ENCODE measurements at regions not wholly inside any gene's neighbourhood (a gene's known extent, or its start where the extent isn't known, plus 50 kb on each side); places are given as distances from the start of the nearest gene placed in this dataset.
A peak's percentile ranks its signal among the peaks of the same experiment; 100 is the strongest.

DNA sequence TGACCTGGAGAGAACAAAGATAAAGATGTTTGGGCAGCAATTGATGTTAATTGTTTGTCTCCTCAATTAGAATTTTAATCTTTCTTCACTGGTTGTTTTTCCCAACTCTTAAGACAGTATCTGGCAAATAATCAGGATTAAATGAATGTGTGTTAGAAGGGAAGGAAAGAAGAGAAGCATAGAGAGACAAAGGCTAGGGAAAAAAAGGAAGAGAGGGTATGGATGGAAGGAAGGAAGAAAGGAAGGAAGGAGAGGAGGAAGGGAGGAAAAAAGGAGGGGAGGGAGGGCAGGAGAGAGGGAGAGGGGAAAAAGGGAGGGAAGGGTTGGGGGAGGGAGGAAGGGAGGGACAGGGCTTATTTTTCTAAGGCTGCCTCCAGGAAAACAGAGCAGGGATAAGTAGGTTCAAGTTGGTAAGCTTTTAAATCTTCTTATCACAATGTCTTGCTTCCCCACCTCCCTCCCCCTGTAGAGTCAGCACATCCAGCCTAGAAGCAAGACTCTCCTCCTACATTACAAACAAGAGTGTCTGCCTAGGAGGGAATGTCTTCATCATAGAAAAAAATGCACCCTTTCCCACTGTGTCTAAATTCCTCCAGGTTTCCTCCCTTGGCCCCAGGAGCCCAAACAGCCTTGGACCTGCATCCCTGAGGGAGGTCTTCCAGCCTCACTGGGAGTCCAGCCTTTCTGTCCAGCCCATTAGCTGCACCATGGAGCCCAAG lies 447.8 kb upstream of the JARID2 start:
- Mint-ChIP-seq H3K4me3 (no peak overlapping the region), H3K9me3 (ENCODE audit: low read depth) (no peaks in the 10 kb centered on the region), H3K27ac (no peak overlapping the region)

GRCh38 chr6:14798594-14798982 lies 447.3 kb upstream of the JARID2 start:
- Mint-ChIP-seq H3K4me3 (no peak overlapping the region), H3K36me3 (no peaks in the 10 kb centered on the region), H3K9me3 (ENCODE audit: low read depth) (no peaks in the 10 kb centered on the region), H3K27me3 (peaks cover 3% of the 10 kb centered on the region), H3K4me1 (no peaks in the 10 kb centered on the region), H3K27ac (no peak overlapping the region)
- CTCF ChIA-PET = no interaction called here
- DNase-seq (no peak), ATAC-seq (no peak)

More for the DNA sequence above, 447.8 kb upstream of the JARID2 start:
- Mint-ChIP-seq H3K27me3 (peaks cover 3% of the 10 kb centered on the region), H3K4me1 (no peaks in the 10 kb centered on the region), H3K36me3 (no peaks in the 10 kb centered on the region)
- ATAC-seq (no peak), DNase-seq (no peak)
- CTCF ChIA-PET = no interaction called here

- no peak for DNase-seq
- H3K4me1 Mint-ChIP-seq = no peaks in the 10 kb centered on the region
- ATAC-seq = no peak
- H3K4me3 Mint-ChIP-seq = no peak overlapping the region
- H3K36me3 Mint-ChIP-seq = no peaks in the 10 kb centered on the region
- H3K27me3 Mint-ChIP-seq = peaks cover 3% of the 10 kb centered on the region
- no peaks in the 10 kb centered on the region for H3K9me3 Mint-ChIP-seq (ENCODE audit: low read depth)
- CTCF ChIA-PET = no interaction called here
- no peak overlapping the region for H3K27ac Mint-ChIP-seq
Measured at GRCh38 chr6:14798996-14799588, 446.8 kb upstream of the JARID2 start.

GRCh38 chr6:14799928-14800327 lies 445.9 kb upstream of the JARID2 start:
- DNase-seq = peak; percentile 42
- no peaks in the 10 kb centered on the region for H3K4me1 Mint-ChIP-seq
- no peaks in the 10 kb centered on the region for H3K36me3 Mint-ChIP-seq
- ATAC-seq = peak; percentile 53
- peaks cover 3% of the 10 kb centered on the region for H3K27me3 Mint-ChIP-seq
- no peak overlapping the region for H3K27ac Mint-ChIP-seq
- H3K4me3 Mint-ChIP-seq = no peak overlapping the region
- H3K9me3 Mint-ChIP-seq (ENCODE audit: low read depth) = no peaks in the 10 kb centered on the region
- CTCF ChIA-PET = no interaction called here

- H3K9me3 Mint-ChIP-seq (ENCODE audit: low read depth) = no peaks in the 10 kb centered on the region
- no peaks in the 10 kb centered on the region for H3K36me3 Mint-ChIP-seq
- ATAC-seq (no peak), DNase-seq (no peak)
- peaks cover under 1% of the 10 kb centered on the region for H3K27me3 Mint-ChIP-seq
- CTCF ChIA-PET = no interaction called here
- no peak overlapping the region for H3K4me3 Mint-ChIP-seq
- no peak overlapping the region for H3K27ac Mint-ChIP-seq
- H3K4me1 Mint-ChIP-seq = no peaks in the 10 kb centered on the region
Measured at GRCh38 chr6:14802514-14803160, 443.2 kb upstream of the JARID2 start.

DNA sequence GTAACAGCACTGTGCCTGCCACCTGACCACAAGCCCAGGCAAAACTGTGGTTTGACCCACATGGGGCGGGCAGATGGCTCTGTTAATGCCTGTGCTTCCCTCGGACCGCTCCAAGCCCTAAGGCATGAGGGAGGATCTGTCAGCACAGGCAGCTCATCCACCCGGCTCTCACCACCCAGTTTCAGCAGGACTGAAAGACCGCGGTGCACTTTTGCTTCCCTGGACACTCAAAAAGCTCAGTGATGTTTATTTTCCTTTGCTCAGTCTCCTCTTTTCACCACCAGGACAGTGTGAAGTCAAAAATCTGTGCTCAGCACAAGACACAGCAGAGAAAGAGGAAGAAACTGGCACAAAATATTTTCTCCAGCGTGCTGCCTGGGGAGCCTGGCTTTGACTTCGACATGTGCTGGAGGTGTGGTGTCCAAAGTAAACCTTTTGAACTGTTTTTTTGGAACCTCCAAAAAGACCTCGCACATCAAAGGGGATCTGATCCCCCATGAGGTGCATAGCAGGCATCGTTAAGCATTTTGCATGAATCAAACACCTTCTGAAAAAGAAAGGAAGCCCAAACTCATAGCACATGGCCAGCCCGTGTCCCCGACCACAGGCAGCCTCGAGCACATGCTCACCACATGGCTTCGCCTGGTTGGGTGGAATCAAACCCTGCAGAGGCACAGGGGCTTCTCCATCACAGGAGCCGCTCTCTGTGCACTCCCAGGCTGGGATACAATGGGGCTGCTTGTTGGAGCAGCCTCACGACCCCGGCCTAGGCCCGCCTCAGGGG lies 441.7 kb upstream of the JARID2 start:
- Mint-ChIP-seq H3K27me3 (no peaks in the 10 kb centered on the region), H3K9me3 (ENCODE audit: low read depth) (no peaks in the 10 kb centered on the region), H3K36me3 (no peaks in the 10 kb centered on the region), H3K27ac (no peak overlapping the region), H3K4me1 (no peaks in the 10 kb centered on the region), H3K4me3 (no peak overlapping the region)
- DNase-seq (no peak), ATAC-seq (no peak)
- CTCF ChIA-PET = no interaction called here

DNA sequence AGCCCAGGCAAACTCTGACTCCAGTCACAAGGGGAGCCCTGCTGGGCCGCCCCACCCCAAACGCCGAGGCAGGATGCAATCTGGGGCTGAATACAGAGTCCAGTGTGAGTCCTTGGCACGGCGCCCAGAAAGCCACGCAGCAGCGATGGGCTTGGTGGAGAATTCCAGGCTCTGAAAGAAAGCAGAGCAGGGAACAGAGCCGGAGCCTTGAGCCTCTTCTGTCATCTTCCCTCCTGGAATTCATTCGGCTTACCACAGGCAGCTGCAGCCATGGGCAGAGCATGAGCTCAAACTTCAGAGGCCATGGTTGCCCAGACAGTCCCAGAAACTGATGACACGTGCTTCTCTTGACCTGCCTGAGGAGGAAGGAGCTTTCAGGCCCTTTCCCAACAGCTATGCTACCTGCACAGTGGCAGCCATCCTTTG lies 441.1 kb upstream of the JARID2 start:
- Mint-ChIP-seq H3K4me1 (no peaks in the 10 kb centered on the region), H3K9me3 (ENCODE audit: low read depth) (no peaks in the 10 kb centered on the region), H3K27ac (no peak overlapping the region), H3K27me3 (no peaks in the 10 kb centered on the region), H3K36me3 (no peaks in the 10 kb centered on the region), H3K4me3 (no peak overlapping the region)
- ATAC-seq (no peak), DNase-seq (no peak)
- CTCF ChIA-PET = no interaction called here

DNA sequence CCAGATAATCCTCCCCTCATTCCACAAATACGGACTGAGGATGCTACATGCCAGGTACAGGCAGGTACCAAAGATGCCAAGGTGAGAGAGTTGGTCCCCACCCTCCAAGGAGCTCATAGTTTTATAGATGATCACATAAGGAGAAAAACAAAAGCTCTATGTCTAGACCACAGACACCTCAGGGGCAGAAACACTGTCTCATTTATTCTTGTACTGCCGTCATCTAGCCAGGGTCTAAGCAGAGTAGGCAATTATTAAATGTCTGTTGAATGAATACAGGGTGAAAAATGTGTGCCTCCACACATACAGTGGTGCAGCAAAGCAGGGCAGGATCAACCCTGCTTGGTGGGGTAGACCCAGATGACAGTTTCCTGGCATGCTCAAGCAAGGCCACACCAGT lies 439.8 kb upstream of the JARID2 start:
- CTCF ChIA-PET = no interaction called here
- no peaks in the 10 kb centered on the region for H3K36me3 Mint-ChIP-seq

GRCh38 chr6:14807130-14807529 lies 438.7 kb upstream of the JARID2 start:
- no peaks in the 10 kb centered on the region for H3K36me3 Mint-ChIP-seq
- ATAC-seq = no peak
- no peak overlapping the region for H3K4me3 Mint-ChIP-seq
- no peak overlapping the region for H3K27ac Mint-ChIP-seq
- H3K4me1 Mint-ChIP-seq = no peaks in the 10 kb centered on the region
- DNase-seq = no peak
- no peaks in the 10 kb centered on the region for H3K9me3 Mint-ChIP-seq (ENCODE audit: low read depth)
- H3K27me3 Mint-ChIP-seq = no peaks in the 10 kb centered on the region
- CTCF ChIA-PET = no interaction called here

More for the DNA sequence above, 439.8 kb upstream of the JARID2 start:
- ATAC-seq (no peak), DNase-seq (no peak)
- Mint-ChIP-seq H3K27me3 (no peaks in the 10 kb centered on the region), H3K27ac (no peak overlapping the region), H3K9me3 (ENCODE audit: low read depth) (no peaks in the 10 kb centered on the region), H3K4me3 (no peak overlapping the region), H3K4me1 (no peaks in the 10 kb centered on the region)

- Mint-ChIP-seq H3K4me1 (no peaks in the 10 kb centered on the region), H3K36me3 (no peaks in the 10 kb centered on the region), H3K27ac (no peak overlapping the region), H3K4me3 (no peak overlapping the region), H3K27me3 (no peaks in the 10 kb centered on the region), H3K9me3 (ENCODE audit: low read depth) (no peaks in the 10 kb centered on the region)
- CTCF ChIA-PET = no interaction called here
- DNase-seq (no peak), ATAC-seq (no peak)
Measured at GRCh38 chr6:14807971-14808370, 437.9 kb upstream of the JARID2 start.

DNA sequence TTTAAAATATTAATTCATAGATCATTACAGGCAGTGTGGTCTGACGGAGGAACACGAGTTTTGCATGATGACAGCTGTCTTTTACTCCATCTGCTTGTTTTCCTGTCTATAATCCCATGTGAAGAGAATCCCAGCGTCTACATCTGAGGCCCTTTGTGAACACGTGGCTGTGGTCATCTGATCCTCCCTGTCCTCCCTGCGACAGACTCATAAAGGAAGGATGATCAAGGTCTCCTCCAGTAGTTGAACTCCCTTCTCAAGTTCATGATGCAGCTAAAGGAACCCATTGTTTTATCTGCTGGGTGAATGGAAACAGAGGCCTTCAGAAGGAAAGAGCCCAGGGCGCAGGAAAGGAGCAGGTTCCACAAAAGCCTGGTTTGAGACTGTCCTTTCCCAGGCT lies 435.8 kb upstream of the JARID2 start:
- Mint-ChIP-seq H3K36me3 (no peaks in the 10 kb centered on the region), H3K9me3 (ENCODE audit: low read depth) (no peaks in the 10 kb centered on the region), H3K27me3 (peaks cover 3% of the 10 kb centered on the region), H3K27ac (no peak overlapping the region), H3K4me3 (no peak overlapping the region), H3K4me1 (no peaks in the 10 kb centered on the region)
- no peak for ATAC-seq
- CTCF ChIA-PET = no interaction called here
- no peak for DNase-seq

DNA sequence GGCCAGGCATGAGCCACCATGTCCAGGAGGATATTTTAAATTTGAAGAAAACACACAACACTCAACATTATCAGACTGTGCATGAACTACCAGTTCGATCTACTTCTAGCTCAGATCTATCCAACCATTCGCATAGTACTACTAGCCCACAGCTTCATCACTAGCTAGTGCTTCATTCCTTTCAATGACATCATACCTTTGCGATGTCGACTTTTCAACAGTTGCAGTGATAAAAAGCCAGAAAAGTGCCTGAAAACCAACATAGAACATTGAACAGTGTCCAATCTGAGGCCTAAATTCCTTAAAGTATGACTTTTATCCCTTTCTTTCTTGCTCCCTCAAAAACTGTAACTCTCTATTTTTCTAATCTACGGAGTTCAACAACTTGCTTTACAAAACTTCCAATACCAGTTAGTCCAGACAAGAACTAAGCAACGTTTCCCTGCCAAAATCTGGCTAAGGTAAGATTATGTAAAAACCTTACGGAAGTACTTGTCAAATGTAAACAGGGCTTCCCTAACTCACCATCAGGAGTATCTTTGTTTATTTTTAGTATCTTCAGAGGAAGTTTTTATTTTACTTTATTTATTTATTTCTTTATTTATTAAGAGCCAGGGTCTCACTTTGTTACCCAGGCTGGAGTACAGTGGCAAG lies 434.0 kb upstream of the JARID2 start:
- Mint-ChIP-seq H3K9me3 (ENCODE audit: low read depth) (no peaks in the 10 kb centered on the region), H3K36me3 (no peaks in the 10 kb centered on the region), H3K4me3 (no peak overlapping the region), H3K27ac (no peak overlapping the region), H3K27me3 (peaks cover 3% of the 10 kb centered on the region), H3K4me1 (no peaks in the 10 kb centered on the region)
- ATAC-seq (no peak), DNase-seq (no peak)
- CTCF ChIA-PET = interaction anchor here (1.1 kb wide), 1 partner anchor 25 kb away, joined by 3 read pairs; no protein-coding TSS in a partner anchor

- peaks cover 3% of the 10 kb centered on the region for H3K27me3 Mint-ChIP-seq
- H3K4me3 Mint-ChIP-seq = no peak overlapping the region
- H3K36me3 Mint-ChIP-seq = no peaks in the 10 kb centered on the region
- ATAC-seq (no peak), DNase-seq (no peak)
- CTCF ChIA-PET = no interaction called here
- H3K27ac Mint-ChIP-seq = no peak overlapping the region
- H3K9me3 Mint-ChIP-seq (ENCODE audit: low read depth) = no peaks in the 10 kb centered on the region
- H3K4me1 Mint-ChIP-seq = no peaks in the 10 kb centered on the region
Measured at GRCh38 chr6:14814016-14814415, 431.9 kb upstream of the JARID2 start.
